C4-2B (cell line): ENCODE measurements at regions not wholly inside any gene's neighbourhood (a gene's known extent, or its start where the extent isn't known, plus 50 kb on each side); places are given as distances from the start of the nearest gene placed in this dataset.

ENCODE experiments used
- H3K27ac ChIP-seq: fragments of 450-650 bp; 2 replicates; pipeline ENCODE4 v1.5.1; 2017
- CTCF ChIP-seq: fragments of 450-650 bp; conservative IDR thresholded peaks from 2 replicates; pipeline ENCODE4 v1.5.1; 2017; ENCODE audit warnings: mild to moderate bottlenecking
- ZFX ChIP-seq: fragments of 450-650 bp; IDR thresholded peaks from 2 replicates; pipeline ENCODE4 v1.6.1; 2017

- no peak overlapping the region for H3K27ac ChIP-seq
- TF ChIP-seq ZFX = no peak
- TF ChIP-seq CTCF = no peak
These were observed 51.7 kb upstream of the COL13A1 start for GRCh38 chr10:69750011-69750373.

GRCh38 chr10:69750725-69751124, 51.0 kb upstream of the COL13A1 start:
- H3K27ac ChIP-seq = no peak overlapping the region
- TF ChIP-seq ZFX = no peak
- TF ChIP-seq CTCF = no peak

GRCh38 chr10:69751214-69751613, 50.5 kb upstream of the COL13A1 start:
- H3K27ac ChIP-seq = no peak overlapping the region
- no peak for TF ChIP-seq ZFX
- no peak for TF ChIP-seq CTCF
